HepG2 (cell line): ENCODE measurements at regions not wholly inside any gene's neighbourhood (a gene's known extent, or its start where the extent isn't known, plus 50 kb on each side); places are given as distances from the start of the nearest gene placed in this dataset.

Source experiments
- GZF1 ChIP-seq: sonication (generic); formaldehyde crosslinking; IDR thresholded peaks from 2 replicates; pipeline ENCODE4 v1.5.1; 2020; ENCODE audit warnings: mild to moderate bottlenecking, missing genetic modification reagents
- MIER2 ChIP-seq: IDR thresholded peaks from 2 replicates; pipeline ENCODE4 v1.6.1; 2016; ENCODE audit warnings: missing biosample characterization, missing genetic modification reagents
- MIXL1 ChIP-seq: IDR thresholded peaks from 2 replicates; pipeline ENCODE4 v1.6.1; 2016
- NR2F6 ChIP-seq, 2 experiments: IDR thresholded peaks; 2 replicates each; pipeline ENCODE4 v1.6.1; 2016; ENCODE audit warnings: antibody characterized with exemption in 1 of 2, mild to moderate bottlenecking in 1 of 2
- RBFOX2 ChIP-seq: fragments of 200-400 bp; formaldehyde crosslinking; IDR thresholded peaks from 2 replicates; pipeline ENCODE4 v1.6.1; 2017; ENCODE audit warnings: low read depth, mild to moderate bottlenecking, low read length
- SMARCE1 ChIP-seq: fragments of 450-650 bp; IDR thresholded peaks from 2 replicates; pipeline ENCODE4 v1.6.1; 2017; ENCODE audit warnings: borderline replicate concordance
- ZFP82 ChIP-seq: sonication (generic); formaldehyde crosslinking; IDR thresholded peaks from 2 replicates; pipeline ENCODE4 v1.5.1; 2020; ENCODE audit warnings: mild to moderate bottlenecking, missing genetic modification reagents, borderline replicate concordance
- ZKSCAN1 ChIP-seq: fragments of 150-350 bp; IDR thresholded peaks from 2 replicates; pipeline ENCODE4 v1.6.1; 2014; ENCODE audit warnings: low read length
- ZNF143 ChIP-seq: sonication (generic); formaldehyde crosslinking; IDR thresholded peaks from 2 replicates; pipeline ENCODE4 v1.4.0; 2020; ENCODE audit warnings: missing genetic modification reagents
- ZNF329 ChIP-seq: sonication (generic); formaldehyde crosslinking; IDR thresholded peaks from 2 replicates; pipeline ENCODE4 v1.9.0; 2021; ENCODE audit warnings: low read depth, mild to moderate bottlenecking, missing genetic modification reagents
- ZNF629 ChIP-seq: sonication (generic); formaldehyde crosslinking; conservative IDR thresholded peaks from 2 replicates; pipeline ENCODE4 v1.5.0; 2020; ENCODE audit warnings: missing genetic modification reagents
- ZNF720 ChIP-seq: sonication (generic); formaldehyde crosslinking; IDR thresholded peaks from 2 replicates; pipeline ENCODE4 v1.4.0; 2020; ENCODE audit warnings: missing genetic modification reagents
- ZSCAN21 ChIP-seq: sonication (generic); formaldehyde crosslinking; IDR thresholded peaks from 2 replicates; pipeline ENCODE4 v1.8.0; 2022; ENCODE audit warnings: mild to moderate bottlenecking, missing genetic modification reagents, moderate library complexity, borderline replicate concordance
- TF ChIP-seq, protein P1 (sequence below): sonication (generic); formaldehyde crosslinking; IDR thresholded peaks from 2 replicates; pipeline ENCODE4 v1.9.0; 2021; ENCODE audit warnings: missing genetic modification reagents, borderline replicate concordance
- TF ChIP-seq, protein P2 (sequence below): sonication (generic); formaldehyde crosslinking; IDR thresholded peaks from 2 replicates; pipeline ENCODE4 v1.4.0; 2020; ENCODE audit warnings: mild to moderate bottlenecking, low read depth, missing genetic modification reagents
- TF ChIP-seq, protein P3 (sequence below): sonication (generic); formaldehyde crosslinking; IDR thresholded peaks from 2 replicates; pipeline ENCODE4 v1.5.1; 2020; ENCODE audit warnings: mild to moderate bottlenecking, missing genetic modification reagents, borderline replicate concordance
- TF ChIP-seq, protein P4 (sequence below): IDR thresholded peaks from 2 replicates; pipeline ENCODE4 v1.6.1; 2016; ENCODE audit warnings: control low read depth
- TF ChIP-seq, protein P5 (sequence below): sonication (generic); formaldehyde crosslinking; IDR thresholded peaks from 2 replicates; pipeline ENCODE4 v1.8.0; 2023; ENCODE audit warnings: mild to moderate bottlenecking, missing genetic modification reagents
- TF ChIP-seq, protein P6 (sequence below): sonication (generic); formaldehyde crosslinking; IDR thresholded peaks from 2 replicates; pipeline ENCODE4 v1.4.0; 2020; ENCODE audit warnings: missing genetic modification reagents, mild to moderate bottlenecking, borderline replicate concordance

DNA sequence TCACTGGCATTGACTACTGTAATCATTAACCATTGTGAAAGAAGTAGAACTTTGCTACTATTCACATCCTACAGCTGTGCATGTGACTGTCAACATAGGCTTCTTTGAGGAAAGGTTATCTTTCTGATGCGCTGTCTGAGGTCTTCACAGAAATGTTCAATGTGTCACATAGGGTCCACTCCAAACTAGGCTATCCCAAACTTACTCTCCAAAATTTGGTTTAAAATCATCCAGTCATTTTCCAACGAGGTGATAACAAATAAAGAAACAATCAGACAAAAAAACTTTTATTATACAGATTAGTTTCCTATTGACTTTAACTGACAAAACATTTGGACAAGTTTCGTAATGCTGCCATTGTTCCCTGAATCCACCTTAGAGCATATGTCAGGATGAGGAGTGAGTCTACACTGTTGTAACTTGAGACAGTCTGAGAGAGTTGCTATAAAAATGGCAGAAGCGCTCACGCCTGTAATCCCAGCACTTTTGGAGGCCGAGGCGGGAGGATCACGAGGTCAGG lies 511.6 kb downstream of the PLOD2 start (continued):
- no peak for TF ChIP-seq ZSCAN21 (CRISPR knock-in tag)
- TF ChIP-seq, protein P1, sequence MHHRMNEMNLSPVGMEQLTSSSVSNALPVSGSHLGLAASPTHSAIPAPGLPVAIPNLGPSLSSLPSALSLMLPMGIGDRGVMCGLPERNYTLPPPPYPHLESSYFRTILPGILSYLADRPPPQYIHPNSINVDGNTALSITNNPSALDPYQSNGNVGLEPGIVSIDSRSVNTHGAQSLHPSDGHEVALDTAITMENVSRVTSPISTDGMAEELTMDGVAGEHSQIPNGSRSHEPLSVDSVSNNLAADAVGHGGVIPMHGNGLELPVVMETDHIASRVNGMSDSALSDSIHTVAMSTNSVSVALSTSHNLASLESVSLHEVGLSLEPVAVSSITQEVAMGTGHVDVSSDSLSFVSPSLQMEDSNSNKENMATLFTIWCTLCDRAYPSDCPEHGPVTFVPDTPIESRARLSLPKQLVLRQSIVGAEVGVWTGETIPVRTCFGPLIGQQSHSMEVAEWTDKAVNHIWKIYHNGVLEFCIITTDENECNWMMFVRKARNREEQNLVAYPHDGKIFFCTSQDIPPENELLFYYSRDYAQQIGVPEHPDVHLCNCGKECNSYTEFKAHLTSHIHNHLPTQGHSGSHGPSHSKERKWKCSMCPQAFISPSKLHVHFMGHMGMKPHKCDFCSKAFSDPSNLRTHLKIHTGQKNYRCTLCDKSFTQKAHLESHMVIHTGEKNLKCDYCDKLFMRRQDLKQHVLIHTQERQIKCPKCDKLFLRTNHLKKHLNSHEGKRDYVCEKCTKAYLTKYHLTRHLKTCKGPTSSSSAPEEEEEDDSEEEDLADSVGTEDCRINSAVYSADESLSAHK (CRISPR knock-in tag) = no peak
- TF ChIP-seq MIXL1 (CRISPR knock-in tag) = peak; percentile 85
- TF ChIP-seq MIER2 (CRISPR knock-in tag) = peak; percentile 63; the same call in 1 of the 2 replicates
- TF ChIP-seq GZF1 = no peak
- TF ChIP-seq, protein P2, sequence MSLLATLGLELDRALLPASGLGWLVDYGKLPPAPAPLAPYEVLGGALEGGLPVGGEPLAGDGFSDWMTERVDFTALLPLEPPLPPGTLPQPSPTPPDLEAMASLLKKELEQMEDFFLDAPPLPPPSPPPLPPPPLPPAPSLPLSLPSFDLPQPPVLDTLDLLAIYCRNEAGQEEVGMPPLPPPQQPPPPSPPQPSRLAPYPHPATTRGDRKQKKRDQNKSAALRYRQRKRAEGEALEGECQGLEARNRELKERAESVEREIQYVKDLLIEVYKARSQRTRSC (CRISPR knock-in tag) = no peak
- TF ChIP-seq, protein P3, sequence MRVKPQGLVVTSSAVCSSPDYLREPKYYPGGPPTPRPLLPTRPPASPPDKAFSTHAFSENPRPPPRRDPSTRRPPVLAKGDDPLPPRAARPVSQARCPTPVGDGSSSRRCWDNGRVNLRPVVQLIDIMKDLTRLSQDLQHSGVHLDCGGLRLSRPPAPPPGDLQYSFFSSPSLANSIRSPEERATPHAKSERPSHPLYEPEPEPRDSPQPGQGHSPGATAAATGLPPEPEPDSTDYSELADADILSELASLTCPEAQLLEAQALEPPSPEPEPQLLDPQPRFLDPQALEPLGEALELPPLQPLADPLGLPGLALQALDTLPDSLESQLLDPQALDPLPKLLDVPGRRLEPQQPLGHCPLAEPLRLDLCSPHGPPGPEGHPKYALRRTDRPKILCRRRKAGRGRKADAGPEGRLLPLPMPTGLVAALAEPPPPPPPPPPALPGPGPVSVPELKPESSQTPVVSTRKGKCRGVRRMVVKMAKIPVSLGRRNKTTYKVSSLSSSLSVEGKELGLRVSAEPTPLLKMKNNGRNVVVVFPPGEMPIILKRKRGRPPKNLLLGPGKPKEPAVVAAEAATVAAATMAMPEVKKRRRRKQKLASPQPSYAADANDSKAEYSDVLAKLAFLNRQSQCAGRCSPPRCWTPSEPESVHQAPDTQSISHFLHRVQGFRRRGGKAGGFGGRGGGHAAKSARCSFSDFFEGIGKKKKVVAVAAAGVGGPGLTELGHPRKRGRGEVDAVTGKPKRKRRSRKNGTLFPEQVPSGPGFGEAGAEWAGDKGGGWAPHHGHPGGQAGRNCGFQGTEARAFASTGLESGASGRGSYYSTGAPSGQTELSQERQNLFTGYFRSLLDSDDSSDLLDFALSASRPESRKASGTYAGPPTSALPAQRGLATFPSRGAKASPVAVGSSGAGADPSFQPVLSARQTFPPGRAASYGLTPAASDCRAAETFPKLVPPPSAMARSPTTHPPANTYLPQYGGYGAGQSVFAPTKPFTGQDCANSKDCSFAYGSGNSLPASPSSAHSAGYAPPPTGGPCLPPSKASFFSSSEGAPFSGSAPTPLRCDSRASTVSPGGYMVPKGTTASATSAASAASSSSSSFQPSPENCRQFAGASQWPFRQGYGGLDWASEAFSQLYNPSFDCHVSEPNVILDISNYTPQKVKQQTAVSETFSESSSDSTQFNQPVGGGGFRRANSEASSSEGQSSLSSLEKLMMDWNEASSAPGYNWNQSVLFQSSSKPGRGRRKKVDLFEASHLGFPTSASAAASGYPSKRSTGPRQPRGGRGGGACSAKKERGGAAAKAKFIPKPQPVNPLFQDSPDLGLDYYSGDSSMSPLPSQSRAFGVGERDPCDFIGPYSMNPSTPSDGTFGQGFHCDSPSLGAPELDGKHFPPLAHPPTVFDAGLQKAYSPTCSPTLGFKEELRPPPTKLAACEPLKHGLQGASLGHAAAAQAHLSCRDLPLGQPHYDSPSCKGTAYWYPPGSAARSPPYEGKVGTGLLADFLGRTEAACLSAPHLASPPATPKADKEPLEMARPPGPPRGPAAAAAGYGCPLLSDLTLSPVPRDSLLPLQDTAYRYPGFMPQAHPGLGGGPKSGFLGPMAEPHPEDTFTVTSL (CRISPR knock-in tag) = peak; percentile 49; the same call in 1 of the 2 replicates
- TF ChIP-seq, protein P4, sequence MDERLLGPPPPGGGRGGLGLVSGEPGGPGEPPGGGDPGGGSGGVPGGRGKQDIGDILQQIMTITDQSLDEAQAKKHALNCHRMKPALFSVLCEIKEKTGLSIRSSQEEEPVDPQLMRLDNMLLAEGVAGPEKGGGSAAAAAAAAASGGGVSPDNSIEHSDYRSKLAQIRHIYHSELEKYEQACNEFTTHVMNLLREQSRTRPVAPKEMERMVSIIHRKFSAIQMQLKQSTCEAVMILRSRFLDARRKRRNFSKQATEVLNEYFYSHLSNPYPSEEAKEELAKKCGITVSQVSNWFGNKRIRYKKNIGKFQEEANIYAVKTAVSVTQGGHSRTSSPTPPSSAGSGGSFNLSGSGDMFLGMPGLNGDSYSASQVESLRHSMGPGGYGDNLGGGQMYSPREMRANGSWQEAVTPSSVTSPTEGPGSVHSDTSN (CRISPR knock-in tag) = no peak
- TF ChIP-seq RBFOX2 = no peak
- TF ChIP-seq NR2F6 (IDR thresholded peaks at IDR 0.05) = peak; percentile 69
- peak; percentile 71; the same call in 1 of the 2 replicates for TF ChIP-seq NR2F6 (CRISPR knock-in tag; IDR thresholded peaks at IDR 0.05)
- no peak for TF ChIP-seq SMARCE1
- no peak for TF ChIP-seq ZKSCAN1
- TF ChIP-seq, protein P5, sequence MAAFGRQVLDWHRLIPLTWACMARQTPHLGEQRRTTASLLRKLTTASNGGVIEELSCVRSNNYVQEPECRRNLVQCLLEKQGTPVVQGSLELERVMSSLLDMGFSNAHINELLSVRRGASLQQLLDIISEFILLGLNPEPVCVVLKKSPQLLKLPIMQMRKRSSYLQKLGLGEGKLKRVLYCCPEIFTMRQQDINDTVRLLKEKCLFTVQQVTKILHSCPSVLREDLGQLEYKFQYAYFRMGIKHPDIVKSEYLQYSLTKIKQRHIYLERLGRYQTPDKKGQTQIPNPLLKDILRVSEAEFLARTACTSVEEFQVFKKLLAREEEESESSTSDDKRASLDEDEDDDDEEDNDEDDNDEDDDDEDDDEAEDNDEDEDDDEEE (CRISPR knock-in tag) = no peak
- no peak for TF ChIP-seq ZFP82 (CRISPR knock-in tag)
- TF ChIP-seq ZNF143 (CRISPR knock-in tag) = no peak
- TF ChIP-seq, protein P6, sequence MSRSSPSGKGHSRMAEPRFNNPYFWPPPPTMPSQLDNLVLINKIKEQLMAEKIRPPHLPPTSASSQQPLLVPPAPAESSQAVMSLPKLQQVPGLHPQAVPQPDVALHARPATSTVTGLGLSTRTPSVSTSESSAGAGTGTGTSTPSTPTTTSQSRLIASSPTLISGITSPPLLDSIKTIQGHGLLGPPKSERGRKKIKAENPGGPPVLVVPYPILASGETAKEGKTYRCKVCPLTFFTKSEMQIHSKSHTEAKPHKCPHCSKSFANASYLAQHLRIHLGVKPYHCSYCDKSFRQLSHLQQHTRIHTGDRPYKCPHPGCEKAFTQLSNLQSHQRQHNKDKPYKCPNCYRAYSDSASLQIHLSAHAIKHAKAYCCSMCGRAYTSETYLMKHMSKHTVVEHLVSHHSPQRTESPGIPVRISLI (CRISPR knock-in tag) = peak; percentile 26; the same call in 1 of the 2 replicates
- no peak for TF ChIP-seq ZNF629 (CRISPR knock-in tag)
- no peak for TF ChIP-seq ZNF720 (CRISPR knock-in tag)
- TF ChIP-seq ZNF329 (CRISPR knock-in tag) = no peak
